ENCODE measurements at regions not wholly inside any gene's neighbourhood (a gene's known extent, or its start where the extent isn't known, plus 50 kb on each side); places are given as distances from the start of the nearest gene placed in this dataset.

- Histone ChIP-seq H3K27ac (no peak overlapping the region), H3K36me3 (no peaks in the 10 kb centered on the region), H3K4me1 (no peaks in the 10 kb centered on the region), H3K9me3 (no peaks in the 10 kb centered on the region), H3K27me3 (no peaks in the 10 kb centered on the region), H3K4me3 (no peak overlapping the region)
- ATAC-seq (no peak), DNase-seq (no peak)
- intact Hi-C loops (cut with DNase I) = no loop called here
- TF ChIP-seq CTCF (IDR thresholded peaks at IDR 0.05) = no peak
These were observed 515.5 kb downstream of the C12orf50 start for GRCh38 chr12:87513536-87514280.

- no peaks in the 10 kb centered on the region for H3K27me3 ChIP-seq
- H3K9me3 ChIP-seq = no peaks in the 10 kb centered on the region
- intact Hi-C loops (cut with DNase I) = no loop called here
- no peaks in the 10 kb centered on the region for H3K4me1 ChIP-seq
- H3K27ac ChIP-seq = no peak overlapping the region
- DNase-seq (no peak), ATAC-seq (no peak)
- H3K36me3 ChIP-seq = no peaks in the 10 kb centered on the region
- TF ChIP-seq CTCF (IDR thresholded peaks at IDR 0.05) = no peak
- H3K4me3 ChIP-seq = no peak overlapping the region
These were observed 517.8 kb downstream of the C12orf50 start for GRCh38 chr12:87511371-87511770.

GRCh38 chr12:87509237-87509820, 519.9 kb downstream of the C12orf50 start:
- Histone ChIP-seq H3K4me3 (no peak overlapping the region), H3K27me3 (no peaks in the 10 kb centered on the region), H3K36me3 (no peaks in the 10 kb centered on the region), H3K4me1 (no peaks in the 10 kb centered on the region), H3K27ac (no peak overlapping the region), H3K9me3 (no peaks in the 10 kb centered on the region)
- TF ChIP-seq CTCF (IDR thresholded peaks at IDR 0.05) = no peak
- no peak for DNase-seq
- ATAC-seq = no peak
- intact Hi-C loops (cut with DNase I) = no loop called here

- Histone ChIP-seq H3K4me1 (no peaks in the 10 kb centered on the region), H3K9me3 (no peaks in the 10 kb centered on the region), H3K36me3 (no peaks in the 10 kb centered on the region), H3K4me3 (no peak overlapping the region), H3K27ac (no peak overlapping the region), H3K27me3 (no peaks in the 10 kb centered on the region)
- DNase-seq (no peak), ATAC-seq (no peak)
- no peak for TF ChIP-seq CTCF (IDR thresholded peaks at IDR 0.05)
- intact Hi-C loops (cut with DNase I) = no loop called here
These were observed 537.6 kb downstream of the C12orf50 start for GRCh38 chr12:87491598-87491997.

GRCh38 chr12:87491089-87491488, 538.1 kb downstream of the C12orf50 start:
- no peak overlapping the region for H3K4me3 ChIP-seq
- no peak for TF ChIP-seq CTCF (IDR thresholded peaks at IDR 0.05)
- no peaks in the 10 kb centered on the region for H3K27me3 ChIP-seq
- intact Hi-C loops (cut with DNase I) = no loop called here
- no peak for DNase-seq
- no peaks in the 10 kb centered on the region for H3K9me3 ChIP-seq
- H3K36me3 ChIP-seq = no peaks in the 10 kb centered on the region
- no peak for ATAC-seq
- H3K4me1 ChIP-seq = no peaks in the 10 kb centered on the region
- H3K27ac ChIP-seq = no peak overlapping the region

All from upper lobe of right lung (tissue), 1 donor.